ENCODE measurements at regions not wholly inside any gene's neighbourhood (a gene's known extent, or its start where the extent isn't known, plus 50 kb on each side); places are given as distances from the start of the nearest gene placed in this dataset.

- Histone ChIP-seq H3K36me3 (ENCODE audit: control insufficient read depth, insufficient read depth, low read length) (no peaks in the 10 kb centered on the region), H2AFZ (replicated peaks; ENCODE audit: low read length, poor library complexity) (no peak overlapping the region), H3K79me1 (ENCODE audit: low read depth in 1 of 2, low read length in 2 of 2) (no peaks in the 10 kb centered on the region), H2BK120ac (ENCODE audit: low read depth, low read length) (no peak overlapping the region), H3K4me3 (ENCODE audit: insufficient read depth, low read depth, low read length) (no peak overlapping the region), H3K27me3 (ENCODE audit: control insufficient read depth, insufficient read depth, low read length) (no peaks in the 10 kb centered on the region; the same call in 1 of the 2 replicates), H3K18ac (ENCODE audit: low read depth, low read length) (no peak overlapping the region), H3K56ac (ENCODE audit: extremely low read depth, insufficient read depth, low read length) (no peak overlapping the region), H2BK20ac (ENCODE audit: low read depth, low read length) (no peak overlapping the region), H3K27ac (ENCODE audit: insufficient read depth, low read length) (no peak overlapping the region), H3K9ac (ENCODE audit: low read depth, low read length) (no peak overlapping the region), H2AK5ac (ENCODE audit: low read depth, low read length) (no peak overlapping the region), H4K91ac (ENCODE audit: insufficient read depth, low read depth, low read length) (no peak overlapping the region), H3K9me3 (ENCODE audit: control insufficient read depth, insufficient read depth, low read length) (peaks cover 34% of the 10 kb centered on the region), H4K20me1 (ENCODE audit: insufficient read depth, low read length) (no peaks in the 10 kb centered on the region), H3K9me1 (ENCODE audit: insufficient read depth, low read length) (no peaks in the 10 kb centered on the region), H2BK15ac (ENCODE audit: low read depth, low read length) (no peak overlapping the region), H3K4me1 (ENCODE audit: control insufficient read depth, insufficient read depth, low read length) (no peaks in the 10 kb centered on the region), H3K23ac (ENCODE audit: low read depth, low read length) (no peak overlapping the region), H3K4ac (ENCODE audit: low read depth, low read length) (no peak overlapping the region), H2BK5ac (ENCODE audit: low read depth, low read length, poor library complexity, severe bottlenecking) (no peak overlapping the region), H3K4me2 (ENCODE audit: low read depth, low read length) (no peak overlapping the region), H3K14ac (replicated peaks; ENCODE audit: low read depth, low read length) (no peak overlapping the region), H2AK9ac (replicated peaks; ENCODE audit: low read depth, low read length, poor library complexity) (no peak overlapping the region), H4K5ac (ENCODE audit: low read depth, low read length) (no peak overlapping the region), H4K8ac (ENCODE audit: low read depth in 2 of 2, low read length in 2 of 2) (no peak overlapping the region)
- 53% methylated on average over 6 of the region's 12 CpGs; no CpG with 5 or more reads in 1 of the 2 experiments for WGBS, 2 experiments (ENCODE audit: extremely low coverage in 2 of 2, insufficient read length in 1 of 2)
- dilution Hi-C loops (cut with HindIII; ENCODE audit: low sequenced_read_pairs, unreplicated experiment) (no loop called here), intact Hi-C loops (cut with micrococcal nuclease) (no loop called here), in situ Hi-C loops (cut with MboI; ENCODE audit: low sequenced_read_pairs) (no loop called here)
- CTCF ChIA-PET = no interaction called here
- no TSS peak for BruUV-seq (replicated peaks)
- DNase-seq (no peak), ATAC-seq (ENCODE audit: low read depth) (no peak)
- POLR2A ChIA-PET (ENCODE audit: unreplicated experiment) = no interaction called here
- TF ChIP-seq, protein P1, sequence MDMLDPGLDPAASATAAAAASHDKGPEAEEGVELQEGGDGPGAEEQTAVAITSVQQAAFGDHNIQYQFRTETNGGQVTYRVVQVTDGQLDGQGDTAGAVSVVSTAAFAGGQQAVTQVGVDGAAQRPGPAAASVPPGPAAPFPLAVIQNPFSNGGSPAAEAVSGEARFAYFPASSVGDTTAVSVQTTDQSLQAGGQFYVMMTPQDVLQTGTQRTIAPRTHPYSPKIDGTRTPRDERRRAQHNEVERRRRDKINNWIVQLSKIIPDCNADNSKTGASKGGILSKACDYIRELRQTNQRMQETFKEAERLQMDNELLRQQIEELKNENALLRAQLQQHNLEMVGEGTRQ (IDR thresholded peaks at IDR 0.05; ENCODE audit: low read depth, low read length) = no peak
- TF ChIP-seq FOS (IDR thresholded peaks at IDR 0.05; ENCODE audit: low read depth, low read length) = no peak
- no peak for TF ChIP-seq RCOR1 (IDR thresholded peaks at IDR 0.05; ENCODE audit: insufficient replicate concordance, low read length)
- TF ChIP-seq ELK1 (IDR thresholded peaks at IDR 0.05; ENCODE audit: borderline replicate concordance, low read depth, low read length) = no peak
Measured at GRCh38 chr9:135306699-135307098, 172.9 kb upstream of the PPP1R26 start.

Data from IMR-90 (cell line).